Activated CD4-positive, alpha-beta T cell treated with anti-CD3 and anti-CD28 coated beads, Interleukin-2, amount 10 ng/mL, durations not matched to agents 24 days and 14 days (primary cell): ENCODE measurements at regions not wholly inside any gene's neighbourhood (a gene's known extent, or its start where the extent isn't known, plus 50 kb on each side); places are given as distances from the start of the nearest gene placed in this dataset.

ENCODE experiments used
- DNase-seq: peaks from one replicate; pipeline ENCODE4 v3.0.0; 2022
- H3K27ac Mint-ChIP-seq: one replicate; pipeline ENCODE4 v1.8.0; 2022; ENCODE audit warnings: mild to moderate bottlenecking, mixed read lengths
- H3K27me3 Mint-ChIP-seq: one replicate; pipeline ENCODE4 v1.8.0; 2022; ENCODE audit warnings: mixed read lengths
- H3K36me3 Mint-ChIP-seq: one replicate; pipeline ENCODE4 v1.8.0; 2022; ENCODE audit warnings: low read depth, mild to moderate bottlenecking, mixed read lengths
- H3K4me1 Mint-ChIP-seq: one replicate; pipeline ENCODE4 v1.8.0; 2021; ENCODE audit warnings: mixed read lengths
- H3K4me3 Mint-ChIP-seq: one replicate; pipeline ENCODE4 v1.8.0; 2022; ENCODE audit warnings: mild to moderate bottlenecking, moderate library complexity, mixed read lengths
- H3K9me3 Mint-ChIP-seq: one replicate; pipeline ENCODE4 v1.8.0; 2021; ENCODE audit warnings: mixed read lengths
- intact Hi-C: fragments of 100-400 bp; cut with micrococcal nuclease; formaldehyde crosslinking; loops from one replicate; pipeline ENCODE4 v1.15.1; 2023

- H3K9me3 Mint-ChIP-seq: no peaks in the 10 kb centered on the region
- intact Hi-C loops: no loop called here
- H3K27ac Mint-ChIP-seq: no peak overlapping the region
- no peak for DNase-seq
- H3K36me3 Mint-ChIP-seq: no peaks in the 10 kb centered on the region
- no peaks in the 10 kb centered on the region for H3K27me3 Mint-ChIP-seq
- no peak overlapping the region for H3K4me3 Mint-ChIP-seq
- peaks cover 6% of the 10 kb centered on the region for H3K4me1 Mint-ChIP-seq
Observed at GRCh38 chr7:106813705-106814305, 51.3 kb upstream of the PIK3CG start.

DNA sequence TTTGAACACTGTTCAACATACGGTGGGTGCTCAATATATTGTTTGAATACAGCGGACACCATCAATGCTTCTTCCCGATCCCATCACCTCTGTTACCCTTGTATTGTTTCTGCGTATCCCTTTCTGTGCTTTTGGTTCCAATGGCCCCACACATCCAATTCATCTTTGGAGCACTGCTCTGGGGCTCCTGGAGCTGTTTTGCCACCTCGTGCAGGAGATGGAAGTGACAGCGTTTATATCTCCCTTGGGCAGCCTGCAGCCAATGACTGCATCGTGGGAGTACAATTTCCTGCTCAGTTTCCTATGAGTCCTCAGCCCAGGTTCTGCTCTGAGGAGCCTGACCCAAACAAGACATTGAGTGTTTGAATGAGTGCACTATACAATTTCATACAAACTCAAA is 50.2 kb upstream of the PIK3CG start:
- Mint-ChIP-seq H3K4me1 (peaks cover 6% of the 10 kb centered on the region), H3K36me3 (no peaks in the 10 kb centered on the region), H3K9me3 (no peaks in the 10 kb centered on the region), H3K27ac (no peak overlapping the region), H3K27me3 (no peaks in the 10 kb centered on the region), H3K4me3 (no peak overlapping the region)
- DNase-seq: no peak
- intact Hi-C loops: no loop called here
